ENCODE measurements at regions not wholly inside any gene's neighbourhood (a gene's known extent, or its start where the extent isn't known, plus 50 kb on each side); places are given as distances from the start of the nearest gene placed in this dataset.

DNA sequence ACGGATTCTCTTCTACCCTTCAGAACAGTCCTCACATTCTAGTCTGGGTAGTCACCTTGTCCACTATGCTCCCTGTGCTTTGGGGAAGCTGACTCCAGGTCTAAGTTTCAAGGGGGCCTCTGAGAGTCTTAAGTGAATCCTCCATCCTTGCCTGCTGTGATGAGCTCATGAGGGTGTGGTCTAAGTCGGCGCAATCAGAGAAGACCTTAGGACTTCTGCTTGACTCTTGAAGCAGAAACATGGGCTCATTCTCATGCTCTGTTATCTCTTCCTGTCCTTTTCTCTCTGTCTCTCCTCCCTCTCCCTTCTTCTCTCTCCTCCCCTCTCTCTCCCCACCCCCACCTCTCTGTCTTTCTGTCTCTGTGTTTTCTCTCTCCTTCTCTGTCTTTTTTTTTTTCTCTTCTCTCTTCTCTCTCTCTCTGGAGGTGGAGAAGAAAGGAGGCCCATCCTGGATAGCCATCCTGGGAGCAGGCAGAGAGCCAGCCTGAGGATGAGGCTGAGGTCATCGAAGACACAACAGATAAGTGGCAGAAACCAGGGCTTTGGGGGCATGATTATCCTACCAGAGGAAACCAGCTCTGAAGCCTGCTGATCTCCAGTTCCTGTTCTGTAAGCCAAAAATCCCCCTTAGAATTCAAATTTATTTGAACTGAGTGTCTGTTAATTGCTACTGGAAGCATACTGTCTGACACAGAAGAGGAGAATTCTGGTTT lies 245.6 kb downstream of the SIPA1L2 start:
- dilution Hi-C loops (cut with HindIII; ENCODE audit: low sequenced_read_pairs, unreplicated experiment) = no loop called here
- no peak overlapping the region for H3K4me2 ChIP-seq (ENCODE audit: low read depth, low read length)
- H3K18ac ChIP-seq (ENCODE audit: low read depth, low read length) = no peak overlapping the region
- 93% methylated on average over 3 of the region's 4 CpGs; no CpG with 5 or more reads in 1 of the 2 experiments for WGBS, 2 experiments (ENCODE audit: extremely low coverage in 2 of 2, insufficient read length in 1 of 2)
- no peak overlapping the region for H3K4me3 ChIP-seq (ENCODE audit: insufficient read depth, low read depth, low read length)
- POLR2A ChIA-PET (ENCODE audit: unreplicated experiment) = no interaction called here
- no peak overlapping the region for H2BK15ac ChIP-seq (ENCODE audit: low read depth, low read length)
- TF ChIP-seq POLR2A (IDR thresholded peaks at IDR 0.05; ENCODE audit: low read depth, low read length) = no peak
- TF ChIP-seq SMC3 (IDR thresholded peaks at IDR 0.05; ENCODE audit: low read depth, low read length) = no peak
- no peak for TF ChIP-seq FOS (IDR thresholded peaks at IDR 0.05; ENCODE audit: low read depth, low read length)
- no peak for TF ChIP-seq NFE2L2 (IDR thresholded peaks at IDR 0.05; ENCODE audit: low read depth, low read length)
- TF ChIP-seq, protein P1, sequence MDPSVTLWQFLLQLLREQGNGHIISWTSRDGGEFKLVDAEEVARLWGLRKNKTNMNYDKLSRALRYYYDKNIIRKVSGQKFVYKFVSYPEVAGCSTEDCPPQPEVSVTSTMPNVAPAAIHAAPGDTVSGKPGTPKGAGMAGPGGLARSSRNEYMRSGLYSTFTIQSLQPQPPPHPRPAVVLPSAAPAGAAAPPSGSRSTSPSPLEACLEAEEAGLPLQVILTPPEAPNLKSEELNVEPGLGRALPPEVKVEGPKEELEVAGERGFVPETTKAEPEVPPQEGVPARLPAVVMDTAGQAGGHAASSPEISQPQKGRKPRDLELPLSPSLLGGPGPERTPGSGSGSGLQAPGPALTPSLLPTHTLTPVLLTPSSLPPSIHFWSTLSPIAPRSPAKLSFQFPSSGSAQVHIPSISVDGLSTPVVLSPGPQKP (IDR thresholded peaks at IDR 0.05; ENCODE audit: borderline replicate concordance, low read depth, low read length) = no peak
- TF ChIP-seq RAD21 (IDR thresholded peaks at IDR 0.05; ENCODE audit: low read length) = no peak
- TF ChIP-seq MAFK (IDR thresholded peaks at IDR 0.05; ENCODE audit: low read depth, low read length) = no peak
- TF ChIP-seq RFX5 (IDR thresholded peaks at IDR 0.05; ENCODE audit: low read depth, low read length) = no peak
- TF ChIP-seq, protein P2, sequence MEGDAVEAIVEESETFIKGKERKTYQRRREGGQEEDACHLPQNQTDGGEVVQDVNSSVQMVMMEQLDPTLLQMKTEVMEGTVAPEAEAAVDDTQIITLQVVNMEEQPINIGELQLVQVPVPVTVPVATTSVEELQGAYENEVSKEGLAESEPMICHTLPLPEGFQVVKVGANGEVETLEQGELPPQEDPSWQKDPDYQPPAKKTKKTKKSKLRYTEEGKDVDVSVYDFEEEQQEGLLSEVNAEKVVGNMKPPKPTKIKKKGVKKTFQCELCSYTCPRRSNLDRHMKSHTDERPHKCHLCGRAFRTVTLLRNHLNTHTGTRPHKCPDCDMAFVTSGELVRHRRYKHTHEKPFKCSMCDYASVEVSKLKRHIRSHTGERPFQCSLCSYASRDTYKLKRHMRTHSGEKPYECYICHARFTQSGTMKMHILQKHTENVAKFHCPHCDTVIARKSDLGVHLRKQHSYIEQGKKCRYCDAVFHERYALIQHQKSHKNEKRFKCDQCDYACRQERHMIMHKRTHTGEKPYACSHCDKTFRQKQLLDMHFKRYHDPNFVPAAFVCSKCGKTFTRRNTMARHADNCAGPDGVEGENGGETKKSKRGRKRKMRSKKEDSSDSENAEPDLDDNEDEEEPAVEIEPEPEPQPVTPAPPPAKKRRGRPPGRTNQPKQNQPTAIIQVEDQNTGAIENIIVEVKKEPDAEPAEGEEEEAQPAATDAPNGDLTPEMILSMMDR (conservative IDR thresholded peaks at IDR 0.05; ENCODE audit: low read depth, low read length) = no peak
- no peak for TF ChIP-seq MXI1 (IDR thresholded peaks at IDR 0.05; ENCODE audit: borderline replicate concordance, low read depth, low read length)
- no peak for TF ChIP-seq MAZ (IDR thresholded peaks at IDR 0.05; ENCODE audit: borderline replicate concordance, low read depth, low read length)
- no peak for TF ChIP-seq BHLHE40 (IDR thresholded peaks at IDR 0.05; ENCODE audit: low read depth, low read length)
- no peak overlapping the region for H3K27ac ChIP-seq (ENCODE audit: insufficient read depth, low read length)
- ATAC-seq (ENCODE audit: low read depth) (no peak), DNase-seq (no peak)
- no TSS peak for BruUV-seq (replicated peaks)
- no peaks in the 10 kb centered on the region for H3K79me1 ChIP-seq (ENCODE audit: low read depth in 1 of 2, low read length in 2 of 2)
- no peak overlapping the region for H3K23ac ChIP-seq (ENCODE audit: low read depth, low read length)
- H3K27me3 ChIP-seq (ENCODE audit: control insufficient read depth, insufficient read depth, low read length) = no peaks in the 10 kb centered on the region
- H4K5ac ChIP-seq (ENCODE audit: low read depth, low read length) = no peak overlapping the region
- in situ Hi-C loops (cut with MboI; ENCODE audit: low sequenced_read_pairs) = no loop called here
- H3K9ac ChIP-seq (ENCODE audit: low read depth, low read length) = no peak overlapping the region
- H2BK5ac ChIP-seq (ENCODE audit: low read depth, low read length, poor library complexity, severe bottlenecking) = no peak overlapping the region
- no peak overlapping the region for H2AK9ac ChIP-seq (replicated peaks; ENCODE audit: low read depth, low read length, poor library complexity)
- no peak overlapping the region for H2AFZ ChIP-seq (replicated peaks; ENCODE audit: low read length, poor library complexity)
- peaks cover 6% of the 10 kb centered on the region for H3K9me1 ChIP-seq (ENCODE audit: insufficient read depth, low read length)
- CTCF ChIA-PET = interaction anchor here (0.5 to 0.9 kb wide), 2 partner anchors 21 to 415 kb away, joined by 3 to 5 read pairs; no protein-coding TSS in a partner anchor
- no peaks in the 10 kb centered on the region for H3K36me3 ChIP-seq (ENCODE audit: control insufficient read depth, insufficient read depth, low read length)
- no peaks in the 10 kb centered on the region for H3K9me3 ChIP-seq (ENCODE audit: control insufficient read depth, insufficient read depth, low read length)
- H3K4ac ChIP-seq (ENCODE audit: low read depth, low read length) = no peak overlapping the region; the same call in 1 of the 2 replicates
- no peak overlapping the region for H3K56ac ChIP-seq (ENCODE audit: extremely low read depth, insufficient read depth, low read length)
- no peak overlapping the region for H3K14ac ChIP-seq (replicated peaks; ENCODE audit: low read depth, low read length)
- H2AK5ac ChIP-seq (ENCODE audit: low read depth, low read length) = no peak overlapping the region
- H2BK20ac ChIP-seq (ENCODE audit: low read depth, low read length) = peak overlapping the region; percentile 45; the same call in 1 of the 2 replicates
- no peaks in the 10 kb centered on the region for H4K20me1 ChIP-seq (ENCODE audit: insufficient read depth, low read length)
- H4K91ac ChIP-seq (ENCODE audit: insufficient read depth, low read depth, low read length) = no peak overlapping the region
- H2BK120ac ChIP-seq (ENCODE audit: low read depth, low read length) = no peak overlapping the region
- intact Hi-C loops (cut with micrococcal nuclease) = no loop called here
- H3K4me1 ChIP-seq (ENCODE audit: control insufficient read depth, insufficient read depth, low read length) = peaks cover 5% of the 10 kb centered on the region; the same call in 1 of the 2 replicates
- no peak overlapping the region for H4K8ac ChIP-seq (ENCODE audit: low read depth in 2 of 2, low read length in 2 of 2)

Data from IMR-90 (cell line).